Gastrocnemius medialis (tissue), 4 donors: ENCODE measurements at regions not wholly inside any gene's neighbourhood (a gene's known extent, or its start where the extent isn't known, plus 50 kb on each side); places are given as distances from the start of the nearest gene placed in this dataset.

Experiments
- ATAC-seq, 2 donors: fragments of 150-250 bp; one replicate each; pipeline ENCODE4 v1.9.1; 2016
- DNase-seq, 2 donors: peaks; one replicate each; pipeline ENCODE4 v3.0.0-alpha.2; 2019
- H3K27ac ChIP-seq, 4 donors: fragments of 200-600 bp; sonication (generic); 1 replicate in 1 of 4; 2 replicates in 3 of 4; pipeline ENCODE4 v1.5.1; 2016 to 2018; ENCODE audit warnings: mild to moderate bottlenecking in 2 of 4, moderate library complexity in 1 of 4
- H3K27me3 ChIP-seq, 3 donors: fragments of 200-600 bp; sonication (generic) in 2 of 3; 1 replicate in 1 of 3; 2 replicates in 2 of 3; pipeline versions ENCODE4 v1.5.1 to v1.6.0; 2016 to 2019; ENCODE audit warnings: mild to moderate bottlenecking in 1 of 3, moderate library complexity in 1 of 3
- H3K36me3 ChIP-seq, 2 donors: fragments of 200-600 bp; sonication (generic) in 1 of 2; one replicate each; pipeline ENCODE4 v1.5.1; 2017 to 2018
- H3K4me1 ChIP-seq, 2 donors: fragments of 200-600 bp; sonication (generic) in 1 of 2; one replicate each; pipeline ENCODE4 v1.5.1; 2016 to 2017; ENCODE audit warnings: mild to moderate bottlenecking in 2 of 2
- H3K4me3 ChIP-seq, 4 donors: fragments of 200-600 bp; sonication (generic) in 3 of 4; 1 replicate in 1 of 4; 2 replicates in 3 of 4; pipeline ENCODE4 v1.5.1; 2016 to 2019; ENCODE audit warnings: mild to moderate bottlenecking in 2 of 4
- H3K9me3 ChIP-seq, 3 donors: fragments of 200-600 bp; sonication (generic) in 2 of 3; 1 replicate in 1 of 3; 2 replicates in 2 of 3; pipeline ENCODE4 v1.5.1; 2016 to 2019
- POLR2A ChIP-seq, 2 donors: fragments of 450-650 bp; IDR thresholded peaks; one replicate each; pipeline ENCODE4 v1.6.1; 2017; ENCODE audit warnings: antibody characterized with exemption in 2 of 2, mild to moderate bottlenecking in 2 of 2, moderate library complexity in 2 of 2
- in situ Hi-C, 4 donors: fragments of 200-750 bp; cut with MboI; loops; one replicate each; pipeline versions ENCODE4 v1.15.0 to v1.8.0; 2017; ENCODE audit warnings: low sequenced_read_pairs in 4 of 4
- intact Hi-C: fragments of 100-400 bp; cut with DNase I; formaldehyde crosslinking; loops from one replicate; pipeline ENCODE4 v1.15.1; 2023; ENCODE audit warnings: low total_unique reads
- TF ChIP-seq, protein P1 (sequence below), 5 experiments: fragments of 450-650 bp in 3 of 5; fragments of 200-600 bp in 2 of 5; sonication (generic) in 2 of 5; IDR thresholded peaks in 4 of 5; conservative IDR thresholded peaks in 1 of 5; 1 replicate in 4 of 5; 2 replicates in 1 of 5; pipeline ENCODE4 v1.5.1; 2016 to 2019; ENCODE audit warnings: antibody characterized with exemption in 5 of 5, mild to moderate bottlenecking in 3 of 5, moderate library complexity in 3 of 5

DNA sequence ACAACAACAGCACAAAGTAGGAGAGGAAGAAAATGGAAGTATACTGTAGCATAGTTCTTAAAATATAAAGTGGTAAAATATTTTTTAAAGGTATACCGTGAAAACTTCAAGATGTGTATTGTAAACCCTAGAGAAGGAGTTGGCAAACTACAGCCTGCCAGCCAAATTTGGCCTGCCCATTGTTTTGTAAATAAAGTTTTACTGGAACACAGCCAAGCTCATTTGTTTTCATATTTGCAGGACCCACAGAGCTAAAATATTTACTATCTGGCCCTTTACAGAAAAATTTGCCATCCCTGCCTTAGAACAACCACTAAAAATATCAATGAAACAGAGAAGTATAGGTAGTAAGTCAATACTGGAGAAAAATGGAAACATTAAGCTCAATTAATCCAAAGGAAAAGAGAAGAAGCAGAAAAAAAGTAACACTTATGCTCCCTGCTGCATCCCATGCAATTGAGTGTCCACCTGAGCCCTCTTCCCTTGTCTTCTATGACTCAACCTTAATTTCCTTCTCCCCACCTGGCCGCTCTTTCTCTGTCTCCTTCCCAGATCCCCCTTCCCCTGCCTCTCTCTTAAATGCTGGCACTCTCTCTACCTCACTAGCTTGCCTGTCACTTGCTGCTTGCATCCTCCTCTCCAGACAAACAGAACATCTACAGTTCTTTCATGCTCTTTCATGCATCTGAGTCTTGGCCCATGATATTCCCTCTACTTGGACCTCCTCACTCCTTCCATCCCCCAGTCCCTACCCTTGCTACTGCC, 50.6 kb upstream of the FER start:
- intact Hi-C loops (no loop called here), in situ Hi-C loops (loop anchor here in 1 of 4 donors (25.0 kb wide), 1 partner anchor 765 kb away; no protein-coding TSS in a partner anchor)
- DNase-seq (no peak), ATAC-seq (no peak)
- Histone ChIP-seq H3K27me3 (no peaks in the 10 kb centered on the region), H3K27ac (no peak overlapping the region), H3K4me3 (no peak overlapping the region), H3K36me3 (no peaks in the 10 kb centered on the region), H3K4me1 (no peaks in the 10 kb centered on the region), H3K9me3 (no peaks in the 10 kb centered on the region)
- TF ChIP-seq POLR2A (IDR thresholded peaks at IDR 0.05): no peak
- TF ChIP-seq, protein P1, sequence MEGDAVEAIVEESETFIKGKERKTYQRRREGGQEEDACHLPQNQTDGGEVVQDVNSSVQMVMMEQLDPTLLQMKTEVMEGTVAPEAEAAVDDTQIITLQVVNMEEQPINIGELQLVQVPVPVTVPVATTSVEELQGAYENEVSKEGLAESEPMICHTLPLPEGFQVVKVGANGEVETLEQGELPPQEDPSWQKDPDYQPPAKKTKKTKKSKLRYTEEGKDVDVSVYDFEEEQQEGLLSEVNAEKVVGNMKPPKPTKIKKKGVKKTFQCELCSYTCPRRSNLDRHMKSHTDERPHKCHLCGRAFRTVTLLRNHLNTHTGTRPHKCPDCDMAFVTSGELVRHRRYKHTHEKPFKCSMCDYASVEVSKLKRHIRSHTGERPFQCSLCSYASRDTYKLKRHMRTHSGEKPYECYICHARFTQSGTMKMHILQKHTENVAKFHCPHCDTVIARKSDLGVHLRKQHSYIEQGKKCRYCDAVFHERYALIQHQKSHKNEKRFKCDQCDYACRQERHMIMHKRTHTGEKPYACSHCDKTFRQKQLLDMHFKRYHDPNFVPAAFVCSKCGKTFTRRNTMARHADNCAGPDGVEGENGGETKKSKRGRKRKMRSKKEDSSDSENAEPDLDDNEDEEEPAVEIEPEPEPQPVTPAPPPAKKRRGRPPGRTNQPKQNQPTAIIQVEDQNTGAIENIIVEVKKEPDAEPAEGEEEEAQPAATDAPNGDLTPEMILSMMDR (IDR thresholded peaks at IDR 0.05 in 4 of 5, conservative IDR thresholded peaks at IDR 0.05 in 1 of 5): no peak

DNA sequence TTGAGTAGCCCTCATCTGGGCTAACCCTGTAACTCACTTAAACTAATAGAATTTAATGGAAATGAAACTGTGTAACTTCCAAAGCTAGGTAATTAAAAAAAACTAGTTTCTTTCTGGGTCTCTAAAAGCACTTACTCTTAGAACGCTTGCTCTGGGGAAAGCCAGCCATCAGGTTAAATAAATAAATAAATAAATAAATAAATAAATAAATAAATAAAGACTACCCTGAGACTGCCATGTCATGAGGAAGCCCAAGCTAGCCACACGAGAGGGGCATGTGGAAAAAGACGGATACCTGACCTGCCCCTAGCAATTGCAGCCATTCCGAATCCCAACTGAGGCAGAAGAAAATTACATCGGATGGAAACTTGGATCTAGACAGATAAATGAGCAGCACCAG, 51.3 kb upstream of the FER start:
- ATAC-seq: no peak
- Histone ChIP-seq H3K4me3 (no peak overlapping the region), H3K9me3 (no peaks in the 10 kb centered on the region), H3K27ac (no peak overlapping the region), H3K4me1 (no peaks in the 10 kb centered on the region), H3K27me3 (no peaks in the 10 kb centered on the region), H3K36me3 (no peaks in the 10 kb centered on the region)
- in situ Hi-C loops: loop anchor here in 1 of 4 donors (25.0 kb wide), 1 partner anchor 766 kb away; no protein-coding TSS in a partner anchor
- DNase-seq: no peak
- intact Hi-C loops: no loop called here
- TF ChIP-seq, protein P1 (IDR thresholded peaks at IDR 0.05 in 4 of 5, conservative IDR thresholded peaks at IDR 0.05 in 1 of 5): no peak
- no peak for TF ChIP-seq POLR2A (IDR thresholded peaks at IDR 0.05)

DNA sequence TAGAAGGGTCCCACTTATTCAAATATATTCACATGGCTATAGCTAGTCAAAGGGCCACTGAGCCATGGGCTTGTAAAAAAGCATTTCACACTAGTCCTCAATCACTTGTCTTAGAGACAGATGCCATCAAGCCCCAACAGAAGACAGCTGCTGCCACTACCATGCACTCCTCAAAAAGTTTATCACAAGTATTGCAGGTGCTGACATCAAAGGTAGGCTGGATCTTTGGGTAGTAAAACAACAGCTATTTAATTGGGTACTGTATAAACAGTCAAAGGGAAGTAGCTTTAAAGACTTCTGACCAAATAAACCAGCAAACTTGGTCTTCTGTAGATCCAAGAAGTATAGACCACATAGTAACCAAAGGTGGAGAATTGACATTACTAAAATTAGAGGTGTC, 59.2 kb upstream of the FER start:
- no peak for ATAC-seq
- in situ Hi-C loops: loop anchor here in 2 of 4 donors (10.0 to 25.0 kb wide), 2 partner anchors 774 to 776 kb away; no protein-coding TSS in a partner anchor
- Histone ChIP-seq H3K36me3 (no peaks in the 10 kb centered on the region), H3K27me3 (no peaks in the 10 kb centered on the region), H3K4me1 (no peaks in the 10 kb centered on the region), H3K27ac (no peak overlapping the region), H3K9me3 (no peaks in the 10 kb centered on the region), H3K4me3 (no peak overlapping the region)
- DNase-seq: no peak
- intact Hi-C loops: no loop called here
- TF ChIP-seq, protein P1 (IDR thresholded peaks at IDR 0.05 in 4 of 5, conservative IDR thresholded peaks at IDR 0.05 in 1 of 5): no peak
- TF ChIP-seq POLR2A (IDR thresholded peaks at IDR 0.05): no peak

DNA sequence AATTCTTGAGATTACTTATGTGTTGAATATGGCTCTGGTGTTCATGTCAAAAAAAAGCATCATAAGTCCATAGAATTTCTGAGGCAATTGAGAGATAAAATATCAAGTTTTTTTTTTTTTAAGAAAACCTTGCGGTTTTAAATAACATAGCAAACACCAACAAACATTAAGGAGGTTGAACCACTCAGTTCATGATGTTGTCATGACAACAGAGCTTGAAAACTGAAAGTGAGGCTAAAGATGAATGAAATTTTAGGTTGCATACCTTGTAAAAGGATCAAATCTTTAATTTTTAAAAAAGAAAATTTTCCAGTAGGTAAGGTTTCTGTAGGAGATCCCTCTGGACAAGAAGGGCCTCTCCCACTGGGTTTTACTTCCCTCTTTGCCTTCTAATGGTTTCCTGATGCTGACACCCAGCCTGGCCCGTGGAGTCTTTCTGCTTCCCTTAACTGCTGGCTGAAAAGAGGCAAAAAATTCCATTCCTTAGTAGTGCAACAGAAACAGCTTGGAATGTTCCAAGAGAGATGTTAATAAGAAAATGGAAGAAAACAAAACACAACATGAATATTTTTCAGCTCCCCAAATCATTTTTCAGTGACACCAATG, 60.0 kb upstream of the FER start:
- H3K4me1 ChIP-seq: no peaks in the 10 kb centered on the region
- H3K27me3 ChIP-seq: no peaks in the 10 kb centered on the region
- TF ChIP-seq, protein P1 (IDR thresholded peaks at IDR 0.05 in 4 of 5, conservative IDR thresholded peaks at IDR 0.05 in 1 of 5): no peak
- TF ChIP-seq POLR2A (IDR thresholded peaks at IDR 0.05): no peak
- H3K9me3 ChIP-seq: no peaks in the 10 kb centered on the region
- DNase-seq: no peak
- H3K27ac ChIP-seq: no peak overlapping the region
- H3K36me3 ChIP-seq: no peaks in the 10 kb centered on the region
- in situ Hi-C loops (loop anchor here in 2 of 4 donors (10.0 to 25.0 kb wide), 2 partner anchors 775 to 777 kb away; no protein-coding TSS in a partner anchor), intact Hi-C loops (no loop called here)
- H3K4me3 ChIP-seq: no peak overlapping the region
- ATAC-seq: no peak
